NCI-H748 (cell line): ENCODE measurements at regions not wholly inside any gene's neighbourhood (a gene's known extent, or its start where the extent isn't known, plus 50 kb on each side); places are given as distances from the start of the nearest gene placed in this dataset.

Experiments
- DNase-seq: peaks from one replicate; lab custom pipeline; 2025; ENCODE audit not compliant: unreplicated experiment; lab: John Stamatoyannopoulos, UW

DNA sequence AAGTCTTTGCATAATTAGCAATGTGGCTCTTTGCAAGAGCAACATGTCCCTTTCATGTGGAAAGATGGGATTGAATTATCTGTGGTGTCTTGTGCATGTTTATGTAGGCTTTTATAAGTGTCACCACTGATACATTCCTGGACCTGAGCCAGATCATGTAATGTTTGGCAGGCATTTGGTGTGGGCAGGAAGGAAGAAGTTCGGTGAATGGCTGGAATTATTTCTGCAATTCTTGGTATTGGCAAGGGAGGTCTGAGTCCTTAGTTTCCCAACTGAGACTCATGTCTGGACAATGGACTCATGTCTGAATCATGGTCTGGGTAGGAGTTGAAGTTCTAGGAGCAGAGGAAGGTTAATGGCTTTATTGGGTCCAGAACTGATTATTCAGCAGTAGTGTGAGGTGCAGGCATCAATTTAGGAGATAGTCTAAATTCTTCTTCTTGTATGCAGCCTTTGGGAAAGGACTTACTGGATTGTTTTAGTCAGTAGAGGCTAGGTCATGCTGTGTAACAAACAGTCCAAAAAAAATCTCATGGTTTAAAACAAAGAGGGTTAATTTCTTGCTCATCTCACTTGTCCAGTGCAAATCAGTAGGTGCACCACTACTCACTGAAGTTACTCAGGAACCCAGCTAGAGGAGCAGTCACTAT, 186.5 kb upstream of the LHX5 start:
- peak; percentile 23 for DNase-seq

- no peak for DNase-seq
Observed at GRCh38 chr12:113655919-113656318, 184.2 kb upstream of the LHX5 start.

DNA sequence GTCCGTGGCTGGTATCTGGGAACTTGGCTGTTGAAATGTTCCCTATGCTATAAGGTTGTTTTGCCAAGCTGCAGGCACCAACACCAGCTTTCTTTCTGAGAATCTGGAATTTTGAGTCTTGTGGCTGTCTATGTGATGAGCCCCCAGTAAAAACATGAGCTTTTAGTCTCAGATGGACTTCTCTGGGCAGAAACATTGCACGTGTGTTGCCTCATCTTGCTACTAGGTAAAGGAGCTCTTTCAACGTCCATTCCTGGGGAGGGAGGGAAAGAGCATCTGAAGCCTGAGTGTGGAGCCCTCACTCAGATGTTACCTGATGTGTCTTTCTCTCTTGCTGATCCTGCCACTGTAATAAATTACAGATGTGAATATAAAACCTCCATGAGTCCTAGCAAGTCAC, 183.8 kb upstream of the LHX5 start:
- no peak for DNase-seq

GRCh38 chr12:113651662-113652061, 180.0 kb upstream of the LHX5 start:
- no peak for DNase-seq

GRCh38 chr12:113650476-113650875, 178.8 kb upstream of the LHX5 start:
- no peak for DNase-seq

DNA sequence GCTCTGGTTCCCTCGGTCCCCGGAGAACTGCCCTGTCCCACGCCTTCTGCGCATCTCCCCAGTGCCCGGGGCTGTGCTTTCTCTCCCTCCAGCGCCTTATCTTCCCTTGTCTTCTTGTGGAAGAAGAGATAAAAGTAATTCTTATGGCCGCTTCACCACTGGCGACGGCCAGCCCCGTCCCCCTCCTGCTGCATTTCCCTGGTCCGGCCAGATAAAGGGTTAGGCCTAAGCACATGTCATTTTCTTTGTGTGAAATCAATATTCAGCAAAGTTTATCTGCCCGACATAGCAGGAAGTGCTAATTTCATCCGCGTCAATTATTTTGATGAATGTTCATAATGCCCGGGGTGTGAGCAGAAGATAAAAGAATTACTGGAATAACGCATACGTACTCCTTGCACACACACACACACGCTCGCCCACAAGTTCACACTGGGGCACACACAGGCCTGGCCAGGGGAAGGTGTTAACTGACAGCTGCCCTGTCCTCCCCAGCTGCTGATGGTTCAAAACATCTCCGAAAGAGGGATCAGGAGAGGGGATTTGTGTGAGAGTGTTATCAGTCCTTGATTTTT, 177.7 kb upstream of the LHX5 start:
- DNase-seq: no peak

DNA sequence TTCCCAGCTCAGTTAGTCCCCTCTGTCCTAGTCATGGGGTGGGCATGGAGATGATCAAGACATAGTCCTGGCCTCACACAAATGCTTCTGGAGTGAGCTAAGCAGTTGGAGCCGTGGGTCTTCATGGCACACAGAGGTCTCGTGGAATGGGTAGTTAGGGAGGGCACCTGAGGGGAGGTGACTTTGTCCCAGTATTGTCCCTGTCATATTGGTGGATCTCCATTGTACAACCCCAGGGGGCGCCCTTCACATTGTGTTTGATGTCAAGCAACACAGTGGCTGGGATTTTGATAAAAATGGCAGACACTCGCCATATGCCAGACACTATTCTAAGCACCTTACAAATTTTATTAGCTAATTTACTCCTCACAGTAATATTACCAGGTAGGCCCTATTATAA, 175.4 kb upstream of the LHX5 start:
- DNase-seq: peak; percentile 20

- DNase-seq: no peak
Observed at GRCh38 chr12:113645603-113646002, 173.9 kb upstream of the LHX5 start.

- no peak for DNase-seq
Observed at GRCh38 chr12:113645183-113645582, 173.5 kb upstream of the LHX5 start.

GRCh38 chr12:113643177-113643974, 171.7 kb upstream of the LHX5 start:
- DNase-seq: peak; percentile 41

DNA sequence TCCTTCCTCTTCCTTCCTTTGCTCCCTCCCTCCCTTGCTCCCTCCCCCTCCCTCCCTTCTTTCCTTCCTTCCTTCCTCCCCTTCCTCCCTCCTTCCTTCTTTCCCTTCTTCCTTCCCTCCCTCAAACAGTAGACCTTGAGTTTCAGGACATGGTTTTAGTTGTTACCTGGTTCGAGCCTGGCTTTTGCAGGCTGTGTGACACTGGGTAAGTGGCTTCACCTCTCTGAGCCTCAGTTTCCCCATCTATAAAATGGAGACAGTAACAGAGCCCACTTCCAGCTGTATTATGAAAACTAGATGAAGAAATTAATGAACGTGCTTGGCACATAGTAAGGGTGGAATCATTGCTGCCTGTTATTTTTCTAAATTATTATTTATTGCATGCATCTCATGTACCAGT, 171.0 kb upstream of the LHX5 start:
- no peak for DNase-seq

DNA sequence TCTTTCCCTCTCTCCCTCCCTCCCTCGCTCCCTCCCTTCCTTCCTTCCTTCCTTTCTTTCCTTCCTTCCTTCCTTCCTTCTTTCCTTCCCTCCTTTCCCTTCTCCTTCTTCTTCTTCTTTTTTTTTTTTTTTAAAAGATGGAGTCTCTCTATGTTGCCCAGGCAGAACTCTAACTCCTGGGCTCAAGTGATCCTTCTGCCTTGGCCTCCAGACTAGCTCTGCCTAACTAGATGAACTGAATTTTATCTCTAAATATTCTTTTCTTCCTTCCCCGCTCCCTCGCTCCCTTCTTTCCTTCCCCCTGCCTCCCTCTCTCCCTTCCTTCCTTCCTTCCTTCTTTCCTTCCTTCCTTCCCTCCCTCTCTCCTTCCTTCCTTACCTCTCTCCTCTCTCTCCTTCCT, 170.5 kb upstream of the LHX5 start:
- DNase-seq: no peak

DNA sequence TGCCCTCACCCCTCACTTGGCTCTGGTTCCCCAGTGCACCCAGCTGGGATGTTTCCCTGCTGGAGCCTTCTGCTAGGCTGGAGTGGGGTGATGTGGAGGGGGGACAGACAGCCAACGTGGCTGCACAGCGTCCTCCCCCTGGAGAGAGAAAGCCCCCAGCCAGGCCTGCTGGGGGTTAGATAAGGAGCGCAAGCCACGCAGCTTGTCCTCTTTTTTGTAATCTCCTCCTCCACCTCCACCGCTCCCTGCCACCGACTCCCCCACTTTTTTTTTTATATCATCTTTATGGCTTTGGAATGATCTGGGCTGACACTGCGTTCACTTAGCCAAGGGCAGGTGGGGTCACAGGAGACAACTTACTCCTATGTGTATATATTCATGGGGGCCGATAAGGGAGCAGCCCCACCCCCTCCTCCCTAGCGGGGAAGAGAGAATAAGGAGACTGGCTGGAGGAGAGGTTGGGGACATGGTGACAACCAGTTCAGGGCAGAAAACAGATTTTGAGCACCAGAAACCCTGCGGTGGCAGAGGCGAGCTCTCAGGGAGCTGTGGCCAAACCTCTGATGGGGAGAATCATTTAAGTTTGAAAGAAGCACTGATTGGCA, 169.9 kb upstream of the LHX5 start:
- DNase-seq: no peak

DNA sequence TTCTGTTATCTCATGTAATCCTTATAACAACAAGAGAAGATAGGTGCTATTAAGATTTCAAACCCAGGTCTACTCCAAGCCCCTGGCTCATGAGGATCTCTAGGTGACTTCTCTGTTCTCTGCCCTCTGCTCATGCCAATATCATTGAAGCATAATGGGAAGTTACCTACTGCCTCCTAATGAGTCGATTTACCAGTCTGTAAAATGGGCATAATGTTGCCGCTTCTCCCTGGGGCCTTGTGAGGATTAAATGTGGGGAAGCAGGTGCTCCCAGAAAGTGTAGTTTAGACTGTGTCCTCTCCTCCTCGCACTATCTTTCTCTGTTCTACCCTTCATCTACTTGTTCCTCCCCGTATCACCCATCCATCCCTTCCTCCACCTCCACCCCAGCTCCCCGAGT, 169.2 kb upstream of the LHX5 start:
- DNase-seq: no peak

- no peak for DNase-seq
Observed at GRCh38 chr12:113639474-113639873, 167.8 kb upstream of the LHX5 start.

DNA sequence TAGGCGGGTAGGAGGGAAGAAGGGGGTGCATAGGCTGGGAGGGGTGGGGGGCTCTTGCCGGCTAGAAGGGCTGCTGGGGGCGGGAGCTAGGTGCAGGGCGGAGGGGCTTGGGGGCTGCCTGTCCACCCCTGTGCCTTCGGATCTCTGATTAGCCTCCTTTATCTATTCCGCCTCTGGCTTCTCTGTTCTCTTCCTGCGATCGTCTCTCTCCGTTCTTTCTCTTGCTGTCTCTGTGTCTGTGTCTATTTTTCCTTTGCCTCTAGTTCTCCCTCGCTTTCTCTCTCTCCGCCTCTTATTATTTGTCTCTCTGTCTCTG, 166.7 kb upstream of the LHX5 start:
- no peak for DNase-seq

DNA sequence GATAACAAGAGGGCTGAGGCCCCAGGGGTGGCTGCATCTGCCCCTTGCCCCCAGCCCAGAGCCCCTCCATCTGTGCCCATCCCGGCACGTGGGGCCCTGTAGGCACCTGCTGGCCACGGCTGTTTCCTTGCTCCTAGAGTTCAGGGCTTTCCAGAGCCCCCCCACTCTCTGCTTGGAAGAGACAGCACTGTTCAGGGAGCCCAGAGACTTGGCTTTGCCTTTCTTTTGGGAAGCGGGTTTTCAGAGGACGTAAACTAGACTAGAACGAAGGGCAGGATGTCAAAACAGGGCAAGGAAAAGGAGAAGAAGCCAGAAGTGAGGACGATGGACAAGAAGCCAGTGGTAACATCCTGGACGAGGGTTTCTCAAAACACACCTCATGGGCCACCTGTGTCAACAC, 163.3 kb upstream of the LHX5 start:
- no peak for DNase-seq

- DNase-seq: no peak
Observed at GRCh38 chr12:113634474-113634873, 162.8 kb upstream of the LHX5 start.

GRCh38 chr12:113633678-113634332, 162.1 kb upstream of the LHX5 start:
- no peak for DNase-seq

DNA sequence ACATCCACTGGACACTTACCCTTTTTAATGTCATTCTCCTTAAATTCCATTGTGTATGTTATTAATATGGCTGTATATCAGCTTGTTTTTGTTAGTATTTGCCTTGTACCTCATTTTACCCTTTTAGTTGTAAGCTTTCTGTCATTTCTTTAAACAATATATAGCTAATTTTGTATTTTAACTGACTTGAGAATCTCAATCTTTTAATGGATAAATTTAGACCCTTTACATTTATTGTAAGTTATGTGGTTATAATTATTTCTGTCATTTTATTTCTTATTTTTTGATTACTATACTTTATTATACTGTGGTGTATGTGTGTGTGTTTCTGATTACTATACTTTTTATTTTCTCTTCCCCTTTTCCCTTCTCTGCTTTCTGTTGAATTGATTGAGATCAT, 159.0 kb upstream of the LHX5 start:
- DNase-seq: no peak

GRCh38 chr12:113625499-113625898, 153.8 kb upstream of the LHX5 start:
- no peak for DNase-seq

- no peak for DNase-seq
Observed at GRCh38 chr12:113622410-113622809, 150.7 kb upstream of the LHX5 start.
